M059J (cell line): ENCODE measurements at regions not wholly inside any gene's neighbourhood (a gene's known extent, or its start where the extent isn't known, plus 50 kb on each side); places are given as distances from the start of the nearest gene placed in this dataset.
"Not testable (repeated sequence)": the region's sequence is repeated elsewhere in the genome, so short reads cannot be mapped to it uniquely, and the experiment has no call there.

Source experiments
- DNase-seq: peaks from one replicate; pipeline ENCODE4 v3.0.0-alpha.2; 2012; ENCODE audit warnings: low read depth

- no peak for DNase-seq
These were observed 299.9 kb downstream of the BRD1 start for GRCh38 chr22:49527611-49528419.

GRCh38 chr22:49525801-49526535, 301.7 kb downstream of the BRD1 start:
- peak; percentile 5 for DNase-seq

- DNase-seq = no peak
These were observed 302.3 kb downstream of the BRD1 start for GRCh38 chr22:49525360-49525759.

- no peak for DNase-seq
These were observed 303.3 kb downstream of the BRD1 start for GRCh38 chr22:49524362-49524761.

GRCh38 chr22:49523374-49524008, 304.2 kb downstream of the BRD1 start:
- DNase-seq = no peak

- DNase-seq = no peak
These were observed 304.9 kb downstream of the BRD1 start for GRCh38 chr22:49522582-49523373.

- no peak for DNase-seq
These were observed 305.9 kb downstream of the BRD1 start for GRCh38 chr22:49521787-49522224.

- DNase-seq = no peak
These were observed 308.4 kb downstream of the BRD1 start for GRCh38 chr22:49519117-49519737.

- no peak for DNase-seq
These were observed 309.2 kb downstream of the BRD1 start for GRCh38 chr22:49518436-49518970.

- DNase-seq = no peak
These were observed 309.9 kb downstream of the BRD1 start for GRCh38 chr22:49517667-49518185.

GRCh38 chr22:49517211-49517610, 310.5 kb downstream of the BRD1 start:
- DNase-seq = no peak

- DNase-seq = no peak
These were observed 312.2 kb downstream of the BRD1 start for GRCh38 chr22:49515475-49515874.

GRCh38 chr22:49514641-49515040, 313.0 kb downstream of the BRD1 start:
- no peak for DNase-seq

GRCh38 chr22:49514211-49514610, 313.5 kb downstream of the BRD1 start:
- DNase-seq = no peak

GRCh38 chr22:49513358-49513851, 314.3 kb downstream of the BRD1 start:
- no peak for DNase-seq

GRCh38 chr22:49512487-49513165, 315.0 kb downstream of the BRD1 start:
- DNase-seq = no peak

GRCh38 chr22:49511393-49512189, 316.1 kb downstream of the BRD1 start:
- DNase-seq = not testable (repeated sequence)

GRCh38 chr22:49510718-49511117, 317.0 kb downstream of the BRD1 start:
- no peak for DNase-seq

- no peak for DNase-seq
These were observed 318.7 kb downstream of the BRD1 start for GRCh38 chr22:49509016-49509415.
